HL-60 (cell line): ENCODE measurements at regions not wholly inside any gene's neighbourhood (a gene's known extent, or its start where the extent isn't known, plus 50 kb on each side); places are given as distances from the start of the nearest gene placed in this dataset.

Source experiments
- DNase-seq, 2 experiments: peaks; one replicate each; pipeline ENCODE4 v3.0.0-alpha.2; 2010 to 2020; ENCODE audit warnings: low read depth in 1 of 2, low spot score in 1 of 2
- H3K27ac ChIP-seq: fragments of 250-450 bp; sonication (Bioruptor Pico); replicated peaks from 2 replicates; pipeline ENCODE4 v1.5.1; 2020; ENCODE audit warnings: mild to moderate bottlenecking, moderate library complexity
- H3K27me3 ChIP-seq: fragments of 250-450 bp; sonication (Bioruptor Pico); 2 replicates; pipeline ENCODE4 v1.5.1; 2021; ENCODE audit warnings: mild to moderate bottlenecking, moderate library complexity; ENCODE audit not compliant: insufficient read depth, poor library complexity, severe bottlenecking
- H3K4me3 ChIP-seq: replicated peaks from 2 replicates; pipeline ENCODE4 v1.5.1; 2011; ENCODE audit warnings: mild to moderate bottlenecking, control low read depth, low read length; ENCODE audit not compliant: insufficient read depth
- CTCF ChIP-seq: IDR thresholded peaks from one replicate; pipeline ENCODE4 v1.5.1; 2011; ENCODE audit warnings: low read length, control low read depth, inconsistent platforms; ENCODE audit not compliant: insufficient read depth
- GABPA ChIP-seq: IDR thresholded peaks from 2 replicates; pipeline ENCODE4 v1.6.1; 2012; ENCODE audit warnings: low read depth
- POLR2AphosphoS5 ChIP-seq: IDR thresholded peaks from 2 replicates; pipeline ENCODE4 v1.6.1; 2012; ENCODE audit warnings: low read depth
- REST ChIP-seq: IDR thresholded peaks from 2 replicates; pipeline ENCODE4 v1.6.1; 2012; ENCODE audit warnings: low read depth; ENCODE audit not compliant: insufficient replicate concordance
- SPI1 ChIP-seq: IDR thresholded peaks from 2 replicates; pipeline ENCODE4 v1.6.1; 2012; ENCODE audit warnings: low read depth, mild to moderate bottlenecking, borderline replicate concordance

- Histone ChIP-seq H3K27me3 (no peaks in the 10 kb centered on the region), H3K4me3 (no peak overlapping the region), H3K27ac (no peak overlapping the region)
- no peak for DNase-seq
- TF ChIP-seq POLR2AphosphoS5 (no peak), SPI1 (no peak), REST (no peak), CTCF (no peak), GABPA (no peak)
These were observed 208.2 kb upstream of the INHBA start for GRCh38 chr7:41910940-41911600.

GRCh38 chr7:41907444-41907843, 204.6 kb upstream of the INHBA start:
- TF ChIP-seq GABPA, result no peak
- no peak for TF ChIP-seq SPI1
- TF ChIP-seq CTCF, result no peak
- TF ChIP-seq REST, result no peak
- no peak for TF ChIP-seq POLR2AphosphoS5
- no peaks in the 10 kb centered on the region for H3K27me3 ChIP-seq
- no peak overlapping the region for H3K4me3 ChIP-seq
- DNase-seq, result no peak
- no peak overlapping the region for H3K27ac ChIP-seq

- TF ChIP-seq POLR2AphosphoS5, result no peak
- no peak for DNase-seq
These were observed 197.6 kb upstream of the INHBA start for GRCh38 chr7:41900532-41900931.

GRCh38 chr7:41899823-41900433, 197.0 kb upstream of the INHBA start:
- TF ChIP-seq GABPA (no peak), SPI1 (no peak), CTCF (no peak), POLR2AphosphoS5 (no peak), REST (no peak)
- DNase-seq, result no peak
- H3K27ac ChIP-seq, result no peak overlapping the region
- H3K4me3 ChIP-seq, result no peak overlapping the region
- no peaks in the 10 kb centered on the region for H3K27me3 ChIP-seq

More at GRCh38 chr7:41900532-41900931, 197.6 kb upstream of the INHBA start:
- Histone ChIP-seq H3K4me3 (no peak overlapping the region), H3K27ac (no peak overlapping the region), H3K27me3 (no peaks in the 10 kb centered on the region)
